ENCODE measurements at regions not wholly inside any gene's neighbourhood (a gene's known extent, or its start where the extent isn't known, plus 50 kb on each side); places are given as distances from the start of the nearest gene placed in this dataset.
"Not testable (repeated sequence)": the region's sequence is repeated elsewhere in the genome, so short reads cannot be mapped to it uniquely, and the experiment has no call there.

DNA sequence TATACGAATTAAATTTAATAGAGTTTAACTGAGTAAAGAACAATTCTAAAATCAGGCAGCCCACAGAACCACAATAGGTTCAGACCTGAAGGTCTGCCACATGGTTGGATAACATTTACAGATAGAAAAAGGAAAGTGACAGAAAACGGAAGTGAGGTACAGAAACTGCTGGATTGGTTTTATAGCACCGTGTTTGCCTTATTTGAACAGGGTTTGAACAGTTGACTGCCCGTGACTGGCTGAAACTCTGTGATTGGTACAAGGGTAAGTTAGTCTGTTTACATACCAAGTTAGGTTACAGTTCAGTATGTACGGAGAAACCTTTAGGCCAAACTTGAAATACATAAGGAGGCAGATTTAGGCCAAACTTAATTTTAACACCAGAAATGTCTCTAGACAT is 64.1 kb upstream of the ATXN3L start:
- TF ChIP-seq, protein P1, sequence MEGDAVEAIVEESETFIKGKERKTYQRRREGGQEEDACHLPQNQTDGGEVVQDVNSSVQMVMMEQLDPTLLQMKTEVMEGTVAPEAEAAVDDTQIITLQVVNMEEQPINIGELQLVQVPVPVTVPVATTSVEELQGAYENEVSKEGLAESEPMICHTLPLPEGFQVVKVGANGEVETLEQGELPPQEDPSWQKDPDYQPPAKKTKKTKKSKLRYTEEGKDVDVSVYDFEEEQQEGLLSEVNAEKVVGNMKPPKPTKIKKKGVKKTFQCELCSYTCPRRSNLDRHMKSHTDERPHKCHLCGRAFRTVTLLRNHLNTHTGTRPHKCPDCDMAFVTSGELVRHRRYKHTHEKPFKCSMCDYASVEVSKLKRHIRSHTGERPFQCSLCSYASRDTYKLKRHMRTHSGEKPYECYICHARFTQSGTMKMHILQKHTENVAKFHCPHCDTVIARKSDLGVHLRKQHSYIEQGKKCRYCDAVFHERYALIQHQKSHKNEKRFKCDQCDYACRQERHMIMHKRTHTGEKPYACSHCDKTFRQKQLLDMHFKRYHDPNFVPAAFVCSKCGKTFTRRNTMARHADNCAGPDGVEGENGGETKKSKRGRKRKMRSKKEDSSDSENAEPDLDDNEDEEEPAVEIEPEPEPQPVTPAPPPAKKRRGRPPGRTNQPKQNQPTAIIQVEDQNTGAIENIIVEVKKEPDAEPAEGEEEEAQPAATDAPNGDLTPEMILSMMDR (conservative IDR thresholded peaks at IDR 0.05; ENCODE audit: low read depth, low read length), result no peak
- H3K4me3 ChIP-seq (ENCODE audit: low read length), result no peak overlapping the region
- DNase-seq (ENCODE audit: low read depth), result no peak

DNA sequence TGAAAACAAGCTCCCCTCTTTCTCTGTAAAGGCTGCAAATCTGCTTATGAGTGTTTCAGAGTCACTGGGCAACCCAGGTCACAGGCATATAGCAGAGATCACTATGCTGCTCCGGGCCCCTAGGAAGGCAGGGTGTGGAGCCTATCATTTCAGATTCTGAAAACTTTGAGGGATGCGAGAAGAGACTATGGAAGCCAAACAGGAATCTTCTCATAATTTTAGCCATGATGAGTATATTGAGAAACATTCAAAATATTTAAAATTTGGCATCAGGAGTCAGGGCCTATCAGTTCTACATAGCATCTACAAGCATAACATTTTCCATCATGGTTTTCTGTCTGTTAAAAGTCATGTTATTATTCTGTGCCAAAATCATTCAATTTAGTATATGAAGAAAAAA is 61.7 kb upstream of the ATXN3L start:
- no peak overlapping the region for H3K4me3 ChIP-seq (ENCODE audit: low read length)
- TF ChIP-seq, protein P1 (conservative IDR thresholded peaks at IDR 0.05; ENCODE audit: low read depth, low read length), result no peak
- no peak for DNase-seq (ENCODE audit: low read depth)

DNA sequence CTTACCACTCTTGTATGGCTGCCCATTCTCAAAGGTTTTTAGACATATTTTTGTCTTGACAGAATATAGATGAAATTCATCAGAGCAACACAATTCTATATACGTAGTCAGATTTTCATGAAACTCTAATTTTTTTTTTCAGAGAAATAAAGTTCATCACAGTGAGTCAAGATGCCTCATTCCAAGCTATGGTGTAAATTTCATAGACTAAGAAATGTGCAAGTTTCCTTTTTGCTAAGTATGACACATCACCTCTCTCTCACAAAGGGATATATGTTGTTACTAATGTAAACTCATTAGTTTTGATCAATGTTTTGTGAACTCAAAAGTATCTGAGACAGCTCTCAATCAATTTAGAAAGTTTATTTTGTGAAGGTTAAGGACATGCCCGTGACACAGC is 60.4 kb upstream of the ATXN3L start:
- H3K4me3 ChIP-seq (ENCODE audit: low read length), result no peak overlapping the region
- TF ChIP-seq, protein P1 (conservative IDR thresholded peaks at IDR 0.05; ENCODE audit: low read depth, low read length), result no peak
- no peak for DNase-seq (ENCODE audit: low read depth)

DNA sequence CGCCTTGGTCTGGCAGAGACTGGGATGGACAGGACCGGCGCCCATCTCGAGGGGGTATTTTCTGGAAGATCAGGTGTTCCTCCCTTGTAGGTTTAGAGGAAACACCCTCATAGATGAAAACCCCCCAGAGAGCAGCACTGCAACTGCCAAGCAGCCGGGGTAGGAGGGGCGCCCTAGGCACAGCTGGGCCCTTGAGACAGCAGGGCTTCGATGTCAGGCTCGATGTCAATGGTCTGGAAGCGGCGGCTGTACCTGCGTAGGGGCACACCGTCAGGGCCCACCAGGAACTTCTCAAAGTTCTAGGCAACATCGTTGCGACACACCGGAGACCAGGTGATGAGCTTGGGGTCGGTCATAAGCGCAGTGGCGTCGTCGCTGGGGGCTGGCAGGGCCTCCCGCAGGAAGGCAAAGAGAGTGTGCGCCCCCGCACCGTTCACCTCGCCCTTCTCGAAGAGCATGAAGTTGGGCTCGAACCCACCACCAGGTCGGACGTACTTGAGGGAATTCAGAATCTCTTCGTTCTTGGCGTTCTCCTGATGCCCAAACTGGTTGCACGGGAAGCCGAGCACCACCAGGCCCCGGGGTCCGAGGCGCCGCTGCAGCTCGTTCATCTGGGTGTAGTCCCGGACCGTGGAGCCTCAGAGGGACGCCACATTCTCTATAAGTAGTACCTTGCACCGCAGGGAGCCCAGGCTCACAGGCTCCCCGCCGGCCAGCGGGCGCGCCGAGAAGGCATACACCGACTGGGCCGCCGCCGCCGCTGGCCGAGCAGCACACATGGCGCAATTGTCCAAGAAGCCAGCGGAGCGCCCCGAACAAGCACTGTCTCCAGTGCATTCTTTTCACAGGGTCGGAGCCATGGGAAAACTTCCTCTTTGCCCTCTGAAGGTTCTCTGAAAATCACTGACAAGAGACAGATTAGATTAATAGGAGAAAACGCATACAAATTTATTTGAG is 59.0 kb upstream of the ATXN3L start:
- H3K4me3 ChIP-seq (ENCODE audit: low read length); DNase-seq (ENCODE audit: low read depth): not testable (repeated sequence)

GRCh38 chrX:13377550-13377934 is 57.7 kb upstream of the ATXN3L start:
- no peak overlapping the region for H3K4me3 ChIP-seq (ENCODE audit: low read length)
- DNase-seq (ENCODE audit: low read depth), result no peak
- TF ChIP-seq, protein P1 (conservative IDR thresholded peaks at IDR 0.05; ENCODE audit: low read depth, low read length), result no peak

GRCh38 chrX:13376857-13377549 is 57.1 kb upstream of the ATXN3L start:
- TF ChIP-seq, protein P1 (conservative IDR thresholded peaks at IDR 0.05; ENCODE audit: low read depth, low read length), result no peak
- peak; percentile 60 for DNase-seq (ENCODE audit: low read depth)
- no peak overlapping the region for H3K4me3 ChIP-seq (ENCODE audit: low read length)

DNA sequence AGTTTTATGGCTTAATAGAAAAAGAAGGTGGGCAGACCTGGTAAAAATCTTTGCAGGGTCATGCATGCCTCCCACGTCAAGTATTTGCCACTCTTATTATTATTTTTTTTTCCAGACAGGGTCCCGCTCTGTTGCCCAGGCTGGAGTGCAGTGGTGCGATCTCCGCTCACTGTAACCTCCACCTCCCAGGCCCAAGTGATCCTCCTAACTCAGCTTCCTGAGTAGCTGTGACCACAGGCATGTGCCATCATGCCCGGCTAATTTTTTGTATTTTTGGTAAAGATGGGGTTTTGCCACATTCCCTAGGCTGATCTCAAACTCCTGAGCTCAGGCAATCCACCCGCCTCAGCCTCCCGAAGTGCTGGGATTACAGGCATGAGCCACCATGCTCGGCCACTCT is 55.7 kb upstream of the ATXN3L start:
- H3K4me3 ChIP-seq (ENCODE audit: low read length); DNase-seq (ENCODE audit: low read depth): not testable (repeated sequence)

DNA sequence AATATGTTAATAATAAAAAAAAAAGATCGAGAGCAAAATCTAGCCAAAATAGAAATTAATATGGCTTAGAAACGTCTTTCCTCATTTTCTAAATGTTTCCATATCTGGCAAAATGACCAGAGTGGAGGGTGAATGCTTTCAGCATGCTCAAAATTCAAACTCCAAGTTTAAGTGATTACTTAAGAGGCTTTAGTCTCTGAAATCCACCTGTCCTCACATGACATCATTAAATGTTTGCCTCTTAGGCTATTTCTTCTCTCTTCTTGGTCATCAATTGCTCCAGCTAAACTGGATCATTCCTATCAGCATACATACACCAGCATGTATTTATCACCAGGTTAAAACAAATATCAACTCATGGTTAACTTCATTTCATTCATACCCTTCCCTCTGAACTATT is 54.5 kb upstream of the ATXN3L start:
- no peak overlapping the region for H3K4me3 ChIP-seq (ENCODE audit: low read length)
- TF ChIP-seq, protein P1 (conservative IDR thresholded peaks at IDR 0.05; ENCODE audit: low read depth, low read length), result no peak
- no peak for DNase-seq (ENCODE audit: low read depth)
